Stimulated activated CD4-positive, alpha-beta T cell treated with anti-CD3 and anti-CD28 coated beads, Interleukin-2, amount 100 ng/mL, for 4 hours (primary cell): ENCODE measurements at regions not wholly inside any gene's neighbourhood (a gene's known extent, or its start where the extent isn't known, plus 50 kb on each side); places are given as distances from the start of the nearest gene placed in this dataset.

Experiments used
- DNase-seq: peaks from one replicate; pipeline ENCODE4 v3.0.0-alpha.2; 2020; ENCODE audit warnings: low read depth

- no peak for DNase-seq
Measured at GRCh38 chr20:51217347-51218045, 194.6 kb upstream of the KCNG1 start.

GRCh38 chr20:51216850-51217249, 193.9 kb upstream of the KCNG1 start:
- no peak for DNase-seq

GRCh38 chr20:51212816-51213215, 189.9 kb upstream of the KCNG1 start:
- DNase-seq: no peak

GRCh38 chr20:51211191-51211590, 188.3 kb upstream of the KCNG1 start:
- no peak for DNase-seq

- no peak for DNase-seq
Measured at GRCh38 chr20:51210084-51210483, 187.2 kb upstream of the KCNG1 start.

GRCh38 chr20:51208162-51208561, 185.3 kb upstream of the KCNG1 start:
- no peak for DNase-seq

GRCh38 chr20:51206032-51206662, 183.2 kb upstream of the KCNG1 start:
- no peak for DNase-seq

GRCh38 chr20:51204794-51205193, 181.9 kb upstream of the KCNG1 start:
- DNase-seq: no peak

- no peak for DNase-seq
Measured at GRCh38 chr20:51204051-51204715, 181.3 kb upstream of the KCNG1 start.

GRCh38 chr20:51202304-51202703, 179.4 kb upstream of the KCNG1 start:
- DNase-seq: no peak

- no peak for DNase-seq
Measured at GRCh38 chr20:51199920-51200319, 177.0 kb upstream of the KCNG1 start.

- no peak for DNase-seq
Measured at GRCh38 chr20:51198876-51199523, 176.1 kb upstream of the KCNG1 start.

GRCh38 chr20:51198238-51198637, 175.3 kb upstream of the KCNG1 start:
- DNase-seq: no peak

- DNase-seq: no peak
Measured at GRCh38 chr20:51196991-51197651, 174.2 kb upstream of the KCNG1 start.

- no peak for DNase-seq
Measured at GRCh38 chr20:51195990-51196389, 173.1 kb upstream of the KCNG1 start.

- no peak for DNase-seq
Measured at GRCh38 chr20:51195419-51195901, 172.6 kb upstream of the KCNG1 start.

GRCh38 chr20:51193066-51193772, 170.3 kb upstream of the KCNG1 start:
- DNase-seq: no peak

GRCh38 chr20:51190783-51191180, 167.9 kb upstream of the KCNG1 start:
- DNase-seq: no peak

GRCh38 chr20:51189814-51190782, 167.2 kb upstream of the KCNG1 start:
- no peak for DNase-seq

- DNase-seq: no peak
Measured at GRCh38 chr20:51188941-51189340, 166.0 kb upstream of the KCNG1 start.
